OCI-LY7 (cell line): ENCODE measurements at regions not wholly inside any gene's neighbourhood (a gene's known extent, or its start where the extent isn't known, plus 50 kb on each side); places are given as distances from the start of the nearest gene placed in this dataset.

Source experiments
- BruUV-seq: library from RNA; stranded (reverse); fragments of 400-500 nt; replicated peaks from 2 replicates; lab custom pipeline; 2021; lab: Mats Ljungman, UMichigan
- CTCF ChIA-PET: fragments of 300-600 bp; sonication (Branson Sonifier 250); formaldehyde crosslinking; loops from one replicate; lab custom pipeline; 2022; ENCODE audit warnings: antibody characterized with exemption; ENCODE audit not compliant: unreplicated experiment; lab: Charles Lee
- POLR2A ChIA-PET: fragments of 300-600 bp; sonication (Branson Sonifier 250); formaldehyde crosslinking; loops from one replicate; lab custom pipeline; 2022; ENCODE audit warnings: antibody characterized with exemption; lab: Charles Lee
- DNase-seq: peaks from one replicate; pipeline ENCODE4 v3.0.0-alpha.2; 2015; ENCODE audit warnings: low spot score
- H2AFZ ChIP-seq: fragments of 200-600 bp; sonication (generic), shearing (Covaris generic); 2 replicates; pipeline ENCODE4 v1.6.1; 2014; ENCODE audit warnings: mild to moderate bottlenecking, antibody characterized with exemption, low read length, moderate library complexity
- H3K27ac ChIP-seq: fragments of 200-600 bp; sonication (generic); 2 replicates; pipeline ENCODE4 v1.5.1; 2014; ENCODE audit warnings: mixed run types, low read depth, mild to moderate bottlenecking, moderate library complexity, low read length, inconsistent platforms; ENCODE audit not compliant: poor library complexity, severe bottlenecking
- H3K36me3 ChIP-seq: fragments of 200-600 bp; sonication (generic); 2 replicates; pipeline ENCODE4 v1.6.1; 2014; ENCODE audit warnings: mild to moderate bottlenecking, antibody characterized with exemption, low read length, moderate library complexity, mixed read lengths; ENCODE audit not compliant: insufficient read depth
- H3K4me1 ChIP-seq: fragments of 200-600 bp; sonication (generic); 2 replicates; pipeline ENCODE4 v1.5.1; 2014; ENCODE audit warnings: mild to moderate bottlenecking, low read length; ENCODE audit not compliant: insufficient read depth, poor library complexity, severe bottlenecking
- H3K4me2 ChIP-seq: fragments of 200-600 bp; sonication (generic); 2 replicates; pipeline ENCODE4 v1.6.1; 2014; ENCODE audit warnings: mild to moderate bottlenecking, low read length
- H3K4me3 ChIP-seq: fragments of 200-600 bp; sonication (generic); 2 replicates; pipeline ENCODE4 v1.5.1; 2014; ENCODE audit warnings: mild to moderate bottlenecking, low read depth, low read length; ENCODE audit not compliant: poor library complexity, severe bottlenecking
- H3K79me2 ChIP-seq: fragments of 200-600 bp; sonication (generic); 2 replicates; pipeline ENCODE4 v1.6.1; 2016; ENCODE audit warnings: low read depth, mild to moderate bottlenecking, low read length, moderate library complexity, mixed read lengths; ENCODE audit not compliant: insufficient read depth
- H3K9me2 ChIP-seq: fragments of 200-600 bp; sonication (generic); 2 replicates; pipeline ENCODE4 v1.6.1; 2016; ENCODE audit warnings: mild to moderate bottlenecking, low read length, mixed read lengths; ENCODE audit not compliant: insufficient read depth
- H3K9me3 ChIP-seq: fragments of 200-600 bp; sonication (generic); 2 replicates; pipeline ENCODE4 v1.6.1; 2014; ENCODE audit warnings: mild to moderate bottlenecking, mixed run types, low read length, mixed read lengths
- H4K20me1 ChIP-seq: fragments of 200-600 bp; sonication (generic); 2 replicates; pipeline ENCODE4 v1.6.1; 2014; ENCODE audit warnings: mild to moderate bottlenecking, antibody characterized with exemption, low read length, moderate library complexity, mixed read lengths; ENCODE audit not compliant: insufficient read depth
- CTCF ChIP-seq: fragments of 200-600 bp; sonication (generic); conservative IDR thresholded peaks from 2 replicates; pipeline ENCODE4 v1.5.1; 2014; ENCODE audit warnings: mild to moderate bottlenecking, antibody characterized with exemption, low read length, moderate library complexity, mixed read lengths
- EZH2phosphoT487 ChIP-seq: fragments of 200-600 bp; sonication (generic); IDR thresholded peaks from 2 replicates; pipeline ENCODE4 v1.6.1; 2018; ENCODE audit warnings: low read depth, borderline replicate concordance, mild to moderate bottlenecking, mixed run types, antibody characterized with exemption, low read length, moderate library complexity, mixed read lengths
- intact Hi-C: fragments of 100-400 bp; cut with micrococcal nuclease; formaldehyde crosslinking; loops from one replicate; pipeline ENCODE4 v1.10.0; 2022; ENCODE audit not compliant: unreplicated experiment

GRCh38 chr2:45329045-45329677 is 281.9 kb downstream of the SRBD1 start:
- H3K9me3 ChIP-seq: peaks cover 4% of the 10 kb centered on the region
- DNase-seq: peak; percentile 16
- H4K20me1 ChIP-seq: no peaks in the 10 kb centered on the region
- POLR2A ChIA-PET: interaction anchor here (1.6 kb wide), 1 partner anchor 10 kb away, joined by 3 read pairs; no protein-coding TSS in a partner anchor
- no peak overlapping the region for H3K27ac ChIP-seq
- intact Hi-C loops: no loop called here
- no peaks in the 10 kb centered on the region for H3K9me2 ChIP-seq
- H3K4me1 ChIP-seq: peaks cover 14% of the 10 kb centered on the region
- H3K4me2 ChIP-seq: no peak overlapping the region
- no peaks in the 10 kb centered on the region for H3K79me2 ChIP-seq
- H2AFZ ChIP-seq: peak overlapping the region; percentile 27; the same call in 1 of the 2 replicates
- no peak overlapping the region for H3K4me3 ChIP-seq
- CTCF ChIA-PET: no interaction called here
- no peaks in the 10 kb centered on the region for H3K36me3 ChIP-seq
- TF ChIP-seq CTCF (no peak), EZH2phosphoT487 (no peak)
- no TSS peak for BruUV-seq

DNA sequence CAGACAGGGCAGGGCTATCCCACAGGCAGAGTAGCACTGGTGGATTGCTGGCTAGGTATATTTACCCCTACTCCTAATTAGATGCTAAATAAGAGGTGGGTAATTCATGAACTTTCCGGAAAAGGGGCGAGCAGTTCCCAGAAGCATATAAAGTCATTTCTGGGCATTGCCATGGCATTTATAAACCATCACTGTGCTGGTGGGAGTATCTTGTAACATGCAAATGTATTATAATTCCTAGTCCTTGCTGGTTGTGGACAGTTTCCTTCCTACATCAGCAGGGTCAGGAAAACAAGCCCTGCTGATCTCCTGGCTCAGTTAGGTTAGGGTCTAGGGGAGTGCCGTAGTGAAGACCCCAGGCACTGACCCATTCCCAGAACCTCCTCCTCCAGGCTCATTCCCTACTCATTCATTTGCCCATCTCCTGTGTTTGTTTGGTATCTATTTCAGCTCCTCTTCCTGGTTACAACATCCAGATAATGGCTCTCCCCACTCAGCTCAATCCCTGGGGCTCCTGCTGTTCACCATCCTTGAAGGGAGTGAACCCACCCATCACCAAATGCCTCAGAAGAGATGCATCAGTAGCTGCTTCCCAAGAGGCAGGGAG is 282.7 kb downstream of the SRBD1 start:
- Histone ChIP-seq H4K20me1 (no peaks in the 10 kb centered on the region), H3K36me3 (no peaks in the 10 kb centered on the region), H2AFZ (no peak overlapping the region), H3K9me2 (no peaks in the 10 kb centered on the region), H3K4me1 (peaks cover 14% of the 10 kb centered on the region), H3K27ac (no peak overlapping the region), H3K4me2 (no peak overlapping the region), H3K9me3 (peaks cover 11% of the 10 kb centered on the region), H3K4me3 (no peak overlapping the region), H3K79me2 (no peaks in the 10 kb centered on the region)
- no TSS peak for BruUV-seq
- no peak for DNase-seq
- POLR2A ChIA-PET: no interaction called here
- CTCF ChIA-PET: no interaction called here
- TF ChIP-seq EZH2phosphoT487 (no peak), CTCF (no peak)
- intact Hi-C loops: no loop called here

- H3K9me3 ChIP-seq: peaks cover 11% of the 10 kb centered on the region
- no peaks in the 10 kb centered on the region for H4K20me1 ChIP-seq
- BruUV-seq: no TSS peak
- H3K9me2 ChIP-seq: no peaks in the 10 kb centered on the region
- H2AFZ ChIP-seq: no peak overlapping the region
- H3K36me3 ChIP-seq: no peaks in the 10 kb centered on the region
- TF ChIP-seq CTCF (no peak), EZH2phosphoT487 (no peak)
- H3K79me2 ChIP-seq: no peaks in the 10 kb centered on the region
- no peaks in the 10 kb centered on the region for H3K4me1 ChIP-seq
- ChIA-PET POLR2A (no interaction called here), CTCF (no interaction called here)
- no peak overlapping the region for H3K4me3 ChIP-seq
- intact Hi-C loops: no loop called here
- no peak overlapping the region for H3K4me2 ChIP-seq
- DNase-seq: no peak
- no peak overlapping the region for H3K27ac ChIP-seq
Observed at GRCh38 chr2:45323344-45323743, 287.7 kb downstream of the SRBD1 start.
